GM12878 (cell line): ENCODE measurements at regions not wholly inside any gene's neighbourhood (a gene's known extent, or its start where the extent isn't known, plus 50 kb on each side); places are given as distances from the start of the nearest gene placed in this dataset.

Experiments
- ATAC-seq: fragments of 200-7000 bp; cut with Tn5 transposase; 3 replicates; pipeline ENCODE4 v1.9.1; 2020; ENCODE audit warnings: mild to moderate bottlenecking, moderate library complexity
- BruUV-seq: library from RNA; stranded (reverse); fragments of 400-500 nt; replicated peaks from 2 replicates; lab custom pipeline; 2021; lab: Mats Ljungman, UMichigan
- CTCF ChIA-PET: fragments of 300-600 bp; sonication (Branson Sonifier 250); formaldehyde crosslinking; extraction: SDS; loops from one replicate; lab custom pipeline; 2021; ENCODE audit warnings: inconsistent platforms; lab: Yijun Ruan, JAX
- POLR2A ChIA-PET: fragments of 350-600 bp; formaldehyde crosslinking; extraction: SDS; loops from one replicate; lab custom pipeline; 2021; ENCODE audit warnings: inconsistent platforms; lab: Charles Lee
- RAD21 ChIA-PET: fragments of 300-600 bp; sonication (Branson Sonifier 250); formaldehyde crosslinking; loops from one replicate; lab custom pipeline; 2023; ENCODE audit warnings: antibody characterized with exemption; ENCODE audit not compliant: unreplicated experiment; lab: Charles Lee
- SMC1A ChIA-PET: fragments of 300-600 bp; sonication (Branson Sonifier 250); formaldehyde crosslinking; loops from one replicate; lab custom pipeline; 2023; ENCODE audit not compliant: unreplicated experiment, uncharacterized antibody; lab: Charles Lee
- DNase-seq: peaks from one replicate; pipeline ENCODE4 v3.0.0-alpha.2; 2011; ENCODE audit warnings: low read depth, low spot score
- FAIRE-seq: peaks from 3 replicates; lab custom pipeline; 2011; peaks lifted over from hg19 to GRCh38; lab: Jason Lieb, UNC
- H2AFZ ChIP-seq: 2 replicates; pipeline ENCODE4 v1.6.0; 2011; ENCODE audit warnings: low read depth, low read length, control low read depth; ENCODE audit not compliant: control insufficient read depth
- H3K27ac ChIP-seq: 2 replicates; pipeline ENCODE4 v1.5.1; 2011; ENCODE audit warnings: control low read depth; ENCODE audit not compliant: control insufficient read depth, insufficient read depth
- H3K27me3 ChIP-seq, 2 experiments: replicated peaks in 1 of 2; 2 replicates each; pipeline versions ENCODE4 v1.6.0 to v1.6.1; 2011; ENCODE audit warnings: low read length in 1 of 2; ENCODE audit not compliant: control insufficient read depth in 2 of 2, insufficient read depth in 2 of 2
- H3K36me3 ChIP-seq, 2 experiments: 2 replicates each; pipeline ENCODE4 v1.5.1; 2011; ENCODE audit warnings: low read length in 1 of 2; ENCODE audit not compliant: control insufficient read depth in 2 of 2, insufficient read depth in 2 of 2
- H3K4me1 ChIP-seq: 2 replicates; pipeline ENCODE4 v1.6.1; 2011; ENCODE audit warnings: mild to moderate bottlenecking, low read length, moderate library complexity, mixed read lengths; ENCODE audit not compliant: control insufficient read depth, insufficient read depth
- H3K4me2 ChIP-seq: 2 replicates; pipeline ENCODE4 v1.6.0; 2011; ENCODE audit warnings: control low read depth; ENCODE audit not compliant: control insufficient read depth, insufficient read depth
- H3K4me3 ChIP-seq: fragments of 200-600 bp; sonication (generic); 2 replicates; pipeline ENCODE4 v1.5.1; 2016
- H3K79me2 ChIP-seq: 2 replicates; pipeline ENCODE4 v1.6.0; 2011; ENCODE audit warnings: low read length; ENCODE audit not compliant: control insufficient read depth, insufficient read depth
- H3K9ac ChIP-seq: 2 replicates; pipeline ENCODE4 v1.8.0; 2011; ENCODE audit warnings: low read length, control low read depth, mixed read lengths; ENCODE audit not compliant: control insufficient read depth, insufficient read depth
- H3K9me3 ChIP-seq: replicated peaks from 3 replicates; pipeline ENCODE4 v1.5.1; 2011; ENCODE audit warnings: mild to moderate bottlenecking, low read length; ENCODE audit not compliant: control insufficient read depth, insufficient read depth
- H4K20me1 ChIP-seq: 2 replicates; pipeline ENCODE4 v1.6.0; 2011; ENCODE audit not compliant: control insufficient read depth, insufficient read depth
- ETV6 ChIP-seq, 2 experiments: fragments of 450-650 bp in 1 of 2; IDR thresholded peaks in 1 of 2; conservative IDR thresholded peaks in 1 of 2; 2 replicates each; pipeline ENCODE4 v1.6.1; 2014; ENCODE audit warnings: antibody characterized with exemption in 1 of 2, borderline replicate concordance in 1 of 2, low read depth in 1 of 2, mild to moderate bottlenecking in 1 of 2, moderate library complexity in 1 of 2
- EZH2 ChIP-seq: IDR thresholded peaks from 2 replicates; pipeline ENCODE4 v1.6.1; 2012; ENCODE audit warnings: low read depth, mild to moderate bottlenecking, control low read depth, inconsistent platforms, low read length, borderline replicate concordance; ENCODE audit not compliant: control insufficient read depth
- GATAD2B ChIP-seq: fragments of 450-650 bp; conservative IDR thresholded peaks from 2 replicates; pipeline ENCODE4 v1.6.1; 2017; ENCODE audit warnings: low read depth, mild to moderate bottlenecking, moderate library complexity
- NFIC ChIP-seq: IDR thresholded peaks from 2 replicates; pipeline ENCODE4 v1.6.1; 2012; ENCODE audit warnings: low read depth, mild to moderate bottlenecking, inconsistent platforms, low read length, moderate library complexity
- POLR2AphosphoS2 ChIP-seq: IDR thresholded peaks from 2 replicates; pipeline ENCODE4 v1.6.1; 2011; ENCODE audit warnings: low read depth, mild to moderate bottlenecking, low read length, improper control_type of control experiment, moderate library complexity
- YBX1 ChIP-seq: fragments of 450-650 bp; IDR thresholded peaks from 2 replicates; pipeline ENCODE4 v1.6.1; 2016; ENCODE audit warnings: antibody characterized with exemption
- ZZZ3 ChIP-seq: IDR thresholded peaks from 2 replicates; pipeline ENCODE4 v1.6.1; 2011; ENCODE audit warnings: low read depth; ENCODE audit not compliant: control insufficient read depth, insufficient read length
- WGBS: methylation state at CpG from one replicate; pipeline ENCODE4 v1.1.6; 2016; ENCODE audit warnings: low lambda C conversion rate; ENCODE audit not compliant: insufficient replicate concordance, insufficient coverage; ENCODE audit errors: missing lambda C conversion rate; 5-methylcytosine and 5-hydroxymethylcytosine counted together
- in situ Hi-C: fragments of 300-500 bp; cut with MboI; formaldehyde crosslinking; loops from 9 replicates; pipeline ENCODE4 v1.14.3; 2018; ENCODE audit warnings: mixed read lengths
- intact Hi-C: fragments of 100-400 bp; cut with micrococcal nuclease; formaldehyde crosslinking; loops from one replicate; pipeline ENCODE4 v1.14.2; 2022; ENCODE audit not compliant: unreplicated experiment
- TF ChIP-seq, protein P1 (sequence below): IDR thresholded peaks from 2 replicates; pipeline ENCODE4 v1.6.1; 2012; ENCODE audit warnings: low read depth, low read length, improper control_type of control experiment
- TF ChIP-seq, protein P2 (sequence below): fragments of 450-650 bp; formaldehyde crosslinking; IDR thresholded peaks from 2 replicates; pipeline ENCODE4 v1.4.0; 2022; ENCODE audit warnings: mild to moderate bottlenecking, moderate library complexity
- TF ChIP-seq, protein P3 (sequence below): IDR thresholded peaks from 2 replicates; pipeline ENCODE4 v1.6.1; 2011; ENCODE audit warnings: mild to moderate bottlenecking, low read depth, low read length, moderate library complexity; ENCODE audit not compliant: insufficient replicate concordance
- TF ChIP-seq, protein P4 (sequence below): fragments of 450-650 bp; IDR thresholded peaks from 2 replicates; pipeline ENCODE4 v1.6.1; 2017; ENCODE audit warnings: low read depth, mild to moderate bottlenecking, moderate library complexity
- TF ChIP-seq, protein P5 (sequence below): fragments of 450-650 bp; IDR thresholded peaks from 2 replicates; pipeline ENCODE4 v1.6.1; 2018; ENCODE audit warnings: mild to moderate bottlenecking, low read depth, moderate library complexity; ENCODE audit not compliant: partially characterized antibody

- TF ChIP-seq, protein P1, sequence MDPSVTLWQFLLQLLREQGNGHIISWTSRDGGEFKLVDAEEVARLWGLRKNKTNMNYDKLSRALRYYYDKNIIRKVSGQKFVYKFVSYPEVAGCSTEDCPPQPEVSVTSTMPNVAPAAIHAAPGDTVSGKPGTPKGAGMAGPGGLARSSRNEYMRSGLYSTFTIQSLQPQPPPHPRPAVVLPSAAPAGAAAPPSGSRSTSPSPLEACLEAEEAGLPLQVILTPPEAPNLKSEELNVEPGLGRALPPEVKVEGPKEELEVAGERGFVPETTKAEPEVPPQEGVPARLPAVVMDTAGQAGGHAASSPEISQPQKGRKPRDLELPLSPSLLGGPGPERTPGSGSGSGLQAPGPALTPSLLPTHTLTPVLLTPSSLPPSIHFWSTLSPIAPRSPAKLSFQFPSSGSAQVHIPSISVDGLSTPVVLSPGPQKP: no peak
- TF ChIP-seq EZH2: no peak
- TF ChIP-seq, protein P2, sequence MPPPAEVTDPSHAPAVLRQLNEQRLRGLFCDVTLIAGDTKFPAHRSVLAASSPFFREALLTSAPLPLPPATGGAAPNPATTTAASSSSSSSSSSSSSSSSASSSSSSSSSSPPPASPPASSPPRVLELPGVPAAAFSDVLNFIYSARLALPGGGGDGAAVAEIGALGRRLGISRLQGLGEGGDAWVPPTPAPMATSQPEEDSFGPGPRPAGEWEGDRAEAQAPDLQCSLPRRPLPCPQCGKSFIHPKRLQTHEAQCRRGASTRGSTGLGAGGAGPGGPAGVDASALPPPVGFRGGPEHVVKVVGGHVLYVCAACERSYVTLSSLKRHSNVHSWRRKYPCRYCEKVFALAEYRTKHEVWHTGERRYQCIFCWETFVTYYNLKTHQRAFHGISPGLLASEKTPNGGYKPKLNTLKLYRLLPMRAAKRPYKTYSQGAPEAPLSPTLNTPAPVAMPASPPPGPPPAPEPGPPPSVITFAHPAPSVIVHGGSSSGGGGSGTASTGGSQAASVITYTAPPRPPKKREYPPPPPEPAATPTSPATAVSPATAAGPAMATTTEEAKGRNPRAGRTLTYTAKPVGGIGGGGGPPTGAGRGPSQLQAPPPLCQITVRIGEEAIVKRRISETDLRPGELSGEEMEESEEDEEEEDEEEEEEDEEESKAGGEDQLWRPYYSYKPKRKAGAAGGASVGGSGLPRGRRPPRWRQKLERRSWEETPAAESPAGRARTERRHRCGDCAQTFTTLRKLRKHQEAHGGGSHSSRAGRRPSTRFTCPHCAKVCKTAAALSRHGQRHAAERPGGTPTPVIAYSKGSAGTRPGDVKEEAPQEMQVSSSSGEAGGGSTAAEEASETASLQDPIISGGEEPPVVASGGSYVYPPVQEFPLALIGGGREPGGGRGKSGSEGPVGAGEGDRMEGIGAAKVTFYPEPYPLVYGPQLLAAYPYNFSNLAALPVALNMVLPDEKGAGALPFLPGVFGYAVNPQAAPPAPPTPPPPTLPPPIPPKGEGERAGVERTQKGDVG (CRISPR knock-in tag): no peak
- TF ChIP-seq GATAD2B: no peak
- TF ChIP-seq POLR2AphosphoS2: no peak
Observed at GRCh38 chr13:23514076-23514475, 56.1 kb upstream of the TNFRSF19 start (continued).

GRCh38 chr13:23515116-23515515 lies 55.1 kb upstream of the TNFRSF19 start:
- H4K20me1 ChIP-seq: no peaks in the 10 kb centered on the region
- ChIA-PET SMC1A (no interaction called here), RAD21 (no interaction called here), POLR2A (no interaction called here), CTCF (interaction anchor here (1.0 kb wide), 1 partner anchor 404 kb away, joined by 3 read pairs; no protein-coding TSS in a partner anchor)
- DNase-seq (no peak), ATAC-seq (no peak), FAIRE-seq (no peak)
- WGBS: 5% methylated on average over 2 of the region's 2 CpGs
- no peak overlapping the region for H3K4me3 ChIP-seq
- H3K9me3 ChIP-seq: no peaks in the 10 kb centered on the region
- intact Hi-C loops (no loop called here), in situ Hi-C loops (no loop called here)
- peak overlapping the region; percentile 36 for H2AFZ ChIP-seq
- no peak overlapping the region for H3K9ac ChIP-seq
- H3K79me2 ChIP-seq: no peaks in the 10 kb centered on the region
- no TSS peak for BruUV-seq
- H3K4me2 ChIP-seq: no peak overlapping the region
- H3K36me3 ChIP-seq: no peaks in the 10 kb centered on the region
- H3K4me1 ChIP-seq: peaks cover 12% of the 10 kb centered on the region
- H3K27me3 ChIP-seq: no peaks in the 10 kb centered on the region; a peak in 1 of 4 replicates
- H3K27ac ChIP-seq: no peak overlapping the region; the same call in 1 of the 2 replicates
- TF ChIP-seq NFIC: no peak
- TF ChIP-seq ETV6 (conservative IDR thresholded peaks at IDR 0.05 in 1 of 2, IDR thresholded peaks at IDR 0.05 in 1 of 2; ENCODE audit: borderline replicate concordance in 1 of 2, low read depth in 1 of 2): no peak
- no peak for TF ChIP-seq YBX1
- TF ChIP-seq, protein P3, sequence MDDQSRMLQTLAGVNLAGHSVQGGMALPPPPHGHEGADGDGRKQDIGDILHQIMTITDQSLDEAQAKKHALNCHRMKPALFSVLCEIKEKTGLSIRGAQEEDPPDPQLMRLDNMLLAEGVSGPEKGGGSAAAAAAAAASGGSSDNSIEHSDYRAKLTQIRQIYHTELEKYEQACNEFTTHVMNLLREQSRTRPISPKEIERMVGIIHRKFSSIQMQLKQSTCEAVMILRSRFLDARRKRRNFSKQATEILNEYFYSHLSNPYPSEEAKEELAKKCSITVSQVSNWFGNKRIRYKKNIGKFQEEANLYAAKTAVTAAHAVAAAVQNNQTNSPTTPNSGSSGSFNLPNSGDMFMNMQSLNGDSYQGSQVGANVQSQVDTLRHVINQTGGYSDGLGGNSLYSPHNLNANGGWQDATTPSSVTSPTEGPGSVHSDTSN: no peak
- TF ChIP-seq ZZZ3: no peak
- TF ChIP-seq, protein P4, sequence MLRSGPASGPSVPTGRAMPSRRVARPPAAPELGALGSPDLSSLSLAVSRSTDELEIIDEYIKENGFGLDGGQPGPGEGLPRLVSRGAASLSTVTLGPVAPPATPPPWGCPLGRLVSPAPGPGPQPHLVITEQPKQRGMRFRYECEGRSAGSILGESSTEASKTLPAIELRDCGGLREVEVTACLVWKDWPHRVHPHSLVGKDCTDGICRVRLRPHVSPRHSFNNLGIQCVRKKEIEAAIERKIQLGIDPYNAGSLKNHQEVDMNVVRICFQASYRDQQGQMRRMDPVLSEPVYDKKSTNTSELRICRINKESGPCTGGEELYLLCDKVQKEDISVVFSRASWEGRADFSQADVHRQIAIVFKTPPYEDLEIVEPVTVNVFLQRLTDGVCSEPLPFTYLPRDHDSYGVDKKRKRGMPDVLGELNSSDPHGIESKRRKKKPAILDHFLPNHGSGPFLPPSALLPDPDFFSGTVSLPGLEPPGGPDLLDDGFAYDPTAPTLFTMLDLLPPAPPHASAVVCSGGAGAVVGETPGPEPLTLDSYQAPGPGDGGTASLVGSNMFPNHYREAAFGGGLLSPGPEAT: no peak
- TF ChIP-seq, protein P5, sequence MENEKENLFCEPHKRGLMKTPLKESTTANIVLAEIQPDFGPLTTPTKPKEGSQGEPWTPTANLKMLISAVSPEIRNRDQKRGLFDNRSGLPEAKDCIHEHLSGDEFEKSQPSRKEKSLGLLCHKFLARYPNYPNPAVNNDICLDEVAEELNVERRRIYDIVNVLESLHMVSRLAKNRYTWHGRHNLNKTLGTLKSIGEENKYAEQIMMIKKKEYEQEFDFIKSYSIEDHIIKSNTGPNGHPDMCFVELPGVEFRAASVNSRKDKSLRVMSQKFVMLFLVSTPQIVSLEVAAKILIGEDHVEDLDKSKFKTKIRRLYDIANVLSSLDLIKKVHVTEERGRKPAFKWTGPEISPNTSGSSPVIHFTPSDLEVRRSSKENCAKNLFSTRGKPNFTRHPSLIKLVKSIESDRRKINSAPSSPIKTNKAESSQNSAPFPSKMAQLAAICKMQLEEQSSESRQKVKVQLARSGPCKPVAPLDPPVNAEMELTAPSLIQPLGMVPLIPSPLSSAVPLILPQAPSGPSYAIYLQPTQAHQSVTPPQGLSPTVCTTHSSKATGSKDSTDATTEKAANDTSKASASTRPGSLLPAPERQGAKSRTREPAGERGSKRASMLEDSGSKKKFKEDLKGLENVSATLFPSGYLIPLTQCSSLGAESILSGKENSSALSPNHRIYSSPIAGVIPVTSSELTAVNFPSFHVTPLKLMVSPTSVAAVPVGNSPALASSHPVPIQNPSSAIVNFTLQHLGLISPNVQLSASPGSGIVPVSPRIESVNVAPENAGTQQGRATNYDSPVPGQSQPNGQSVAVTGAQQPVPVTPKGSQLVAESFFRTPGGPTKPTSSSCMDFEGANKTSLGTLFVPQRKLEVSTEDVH: no peak
